ENCODE measurements at regions not wholly inside any gene's neighbourhood (a gene's known extent, or its start where the extent isn't known, plus 50 kb on each side); places are given as distances from the start of the nearest gene placed in this dataset.

DNA sequence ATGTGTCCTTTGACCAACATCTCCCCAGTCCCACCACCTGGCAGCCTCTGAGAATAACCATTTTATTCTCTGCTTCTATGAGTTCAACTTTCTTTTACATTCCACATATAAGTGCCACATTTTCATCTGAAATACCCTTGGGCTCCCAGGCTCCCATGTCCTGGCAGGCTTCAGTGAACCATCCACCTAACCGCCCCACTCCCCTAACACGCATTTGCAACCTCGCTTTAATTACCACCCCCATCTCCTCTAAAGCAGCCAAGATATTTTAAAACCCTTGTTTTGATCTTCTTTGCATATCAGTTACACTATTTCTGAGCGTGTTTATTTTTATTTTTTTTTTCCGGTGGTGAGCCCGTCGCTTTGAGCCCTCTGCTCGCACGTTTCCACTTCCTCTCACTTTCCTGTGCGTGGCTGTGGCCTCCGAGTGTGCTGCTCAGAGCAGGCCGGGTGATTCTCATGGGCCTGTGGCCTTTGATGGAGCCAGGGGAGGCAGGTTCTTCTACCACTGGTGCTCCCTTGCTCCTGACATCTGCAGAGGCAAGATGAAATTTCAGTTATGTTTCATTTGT is 195.4 kb upstream of the LPP start:
- DNase-seq = no peak

DNA sequence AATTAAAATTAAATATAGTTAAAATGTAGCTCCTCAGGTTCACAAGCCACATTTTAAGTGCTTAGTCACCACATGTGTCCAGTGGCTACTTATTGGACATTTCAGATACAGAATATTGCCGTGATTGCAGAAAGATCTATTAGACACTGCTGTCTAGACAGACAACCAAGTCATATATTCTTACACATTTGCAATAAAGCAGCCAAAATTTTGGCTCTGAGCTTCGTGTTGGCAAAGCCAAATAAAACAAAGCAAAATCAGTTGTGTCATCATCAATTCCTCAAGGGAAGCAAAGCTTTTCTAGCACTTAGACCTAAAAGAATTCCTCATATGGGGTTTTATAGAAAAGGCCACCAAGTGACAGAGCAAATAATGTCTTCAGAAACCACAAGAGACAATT is 193.1 kb upstream of the LPP start:
- DNase-seq = no peak

DNA sequence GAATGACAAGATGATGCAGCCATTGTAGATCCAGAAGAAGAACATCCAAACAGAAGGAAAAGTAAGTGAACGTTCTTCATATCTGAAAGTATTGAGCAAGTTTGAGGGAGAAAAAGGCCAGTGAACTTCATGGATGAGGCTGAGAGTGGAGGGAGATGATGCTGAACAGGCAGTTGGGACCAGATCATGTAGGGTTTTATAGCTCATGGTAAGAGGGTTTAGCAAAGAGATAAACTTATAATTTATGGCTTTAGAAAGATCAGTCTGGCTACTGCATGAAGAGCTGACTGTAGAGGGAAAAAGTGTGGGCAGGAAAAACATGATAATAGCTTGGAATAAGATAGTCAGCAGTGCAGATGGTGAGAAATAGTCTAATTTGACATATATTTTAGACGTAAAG is 192.6 kb upstream of the LPP start:
- DNase-seq = no peak

DNA sequence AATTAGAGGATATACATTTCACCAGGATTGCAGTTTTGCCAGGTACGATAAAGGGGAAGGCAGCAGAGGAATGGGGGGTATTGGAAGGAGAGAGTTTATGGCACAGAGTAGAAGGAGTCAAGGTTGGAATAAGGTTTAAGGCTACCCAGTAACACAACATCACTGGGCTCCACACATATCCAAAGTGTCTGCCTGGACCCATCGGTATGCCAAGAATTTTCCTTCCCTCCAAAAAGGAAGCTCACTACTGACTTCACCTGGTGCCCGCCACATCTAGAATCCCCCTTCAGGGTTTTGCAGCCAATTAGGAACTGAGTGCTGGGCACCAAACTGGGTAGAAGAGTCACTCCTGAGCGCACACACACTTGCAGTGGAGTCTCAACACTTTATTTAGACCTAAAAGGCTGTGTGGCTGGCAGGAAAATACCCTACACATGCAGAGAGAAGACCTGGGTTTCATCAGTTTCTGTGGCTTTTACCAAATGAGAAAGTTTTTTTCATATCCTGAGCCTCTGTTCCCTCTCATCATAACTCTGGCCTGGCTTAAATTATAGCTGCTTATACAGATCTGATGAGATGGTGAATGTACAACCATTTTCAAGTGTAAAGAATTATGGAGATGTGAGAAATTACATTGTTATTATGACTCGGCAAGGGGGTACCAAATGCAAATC is 190.8 kb upstream of the LPP start:
- no peak for DNase-seq

DNA sequence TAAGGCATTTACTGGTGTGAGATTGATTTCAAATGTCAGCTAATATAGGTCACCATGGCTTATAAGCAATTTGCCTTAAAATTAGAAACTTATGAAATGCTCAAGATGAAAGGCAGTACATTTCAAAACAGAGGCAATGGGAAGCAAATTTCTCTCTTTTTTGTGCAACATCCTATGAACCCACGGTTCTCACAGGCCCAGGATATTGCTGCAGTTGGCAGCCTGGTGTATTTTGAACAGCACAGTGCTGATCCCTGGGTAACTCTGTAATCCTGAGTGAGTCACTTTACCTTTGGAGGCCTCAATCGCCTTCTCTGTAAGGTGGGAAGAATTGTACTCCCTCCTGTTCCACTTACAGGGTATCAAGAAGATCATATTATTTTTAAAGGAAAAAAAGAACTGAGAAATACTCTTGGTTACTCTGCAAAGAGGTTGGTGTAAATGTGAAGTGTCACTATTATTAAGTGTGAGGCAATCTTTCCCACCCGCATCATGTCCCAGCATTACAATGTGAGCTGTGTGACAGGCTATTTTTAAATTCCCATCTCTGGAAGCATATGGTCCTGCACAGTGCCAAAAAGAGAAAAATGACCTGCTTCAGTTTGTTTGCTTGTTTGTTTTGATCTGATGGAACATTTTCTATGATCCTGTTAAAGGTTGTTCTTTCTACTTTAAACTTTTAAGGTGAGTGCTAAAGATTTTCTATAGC is 190.1 kb upstream of the LPP start:
- no peak for DNase-seq

DNA sequence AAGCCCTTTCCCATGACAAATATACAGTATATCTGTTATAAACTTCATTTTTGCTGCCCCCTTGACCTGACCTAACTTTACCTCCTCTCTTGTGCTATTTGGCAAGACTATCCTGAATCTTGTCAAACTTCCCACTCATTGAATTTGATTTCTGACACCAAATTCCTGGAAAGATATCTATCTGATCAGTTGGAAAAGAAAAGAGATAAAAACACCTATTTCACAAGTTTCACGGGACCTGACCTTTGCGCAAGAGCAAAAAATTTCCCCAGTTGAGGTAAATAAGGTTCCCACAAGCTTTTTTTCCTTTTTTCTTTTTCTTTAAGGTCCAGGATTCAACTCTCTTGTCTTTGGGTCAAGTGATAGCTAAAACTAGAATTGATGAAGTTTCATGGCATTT is 189.2 kb upstream of the LPP start:
- DNase-seq = no peak

DNA sequence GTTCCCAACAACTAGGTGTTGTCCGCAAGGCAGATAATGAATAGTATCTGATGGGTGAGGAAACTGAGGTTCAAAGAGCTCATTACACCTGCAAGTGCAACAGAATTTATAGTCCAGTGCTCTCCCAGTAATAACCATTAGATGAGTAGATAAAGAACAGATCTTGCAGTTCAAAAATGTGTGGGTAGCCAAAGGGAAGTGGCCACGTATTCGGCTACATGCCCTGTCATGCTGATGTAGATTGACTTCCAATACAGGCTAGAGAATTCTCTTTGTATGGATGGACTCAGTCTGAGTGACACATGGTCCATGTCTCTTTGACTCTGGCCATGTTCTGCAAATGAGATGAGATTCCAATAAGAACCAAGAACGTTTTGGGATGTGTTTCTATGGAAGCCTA is 187.9 kb upstream of the LPP start:
- DNase-seq = no peak

DNA sequence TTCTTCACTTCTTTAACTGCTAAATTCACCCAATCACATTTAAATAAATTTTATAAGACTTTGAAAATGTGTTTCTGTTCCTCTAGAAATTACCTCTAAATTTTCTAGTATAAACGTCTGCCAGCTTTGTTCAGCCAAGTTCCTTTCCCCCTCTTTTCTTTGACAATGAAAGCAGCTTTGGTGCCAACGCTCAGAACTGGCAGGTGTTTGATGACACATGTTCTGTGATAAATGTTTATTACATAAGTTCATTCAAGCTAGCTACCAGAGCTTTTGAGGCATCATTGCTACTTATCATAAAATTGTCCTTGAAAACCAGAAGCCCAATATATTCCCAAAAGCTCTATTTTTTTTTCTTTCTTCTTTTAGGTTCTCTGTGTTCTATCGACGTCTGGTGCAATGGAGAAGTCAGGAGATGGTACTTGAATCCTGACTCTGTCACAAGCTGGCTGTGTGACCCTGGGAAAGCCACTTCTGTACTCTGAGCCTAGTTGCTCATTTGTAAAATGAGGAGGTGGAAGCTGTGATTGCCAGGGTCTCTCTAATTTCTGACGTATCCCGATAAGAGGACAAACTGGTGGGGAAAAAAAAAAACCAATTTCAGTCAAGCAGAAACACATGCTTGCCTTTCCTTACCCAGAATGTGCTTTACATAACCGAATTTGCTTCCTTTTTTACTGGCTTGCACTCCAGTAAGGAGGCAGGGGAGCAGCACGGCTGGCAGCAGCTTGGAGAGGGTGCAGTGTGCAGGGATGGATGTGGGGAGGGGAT is 187.1 kb upstream of the LPP start:
- DNase-seq = no peak

DNA sequence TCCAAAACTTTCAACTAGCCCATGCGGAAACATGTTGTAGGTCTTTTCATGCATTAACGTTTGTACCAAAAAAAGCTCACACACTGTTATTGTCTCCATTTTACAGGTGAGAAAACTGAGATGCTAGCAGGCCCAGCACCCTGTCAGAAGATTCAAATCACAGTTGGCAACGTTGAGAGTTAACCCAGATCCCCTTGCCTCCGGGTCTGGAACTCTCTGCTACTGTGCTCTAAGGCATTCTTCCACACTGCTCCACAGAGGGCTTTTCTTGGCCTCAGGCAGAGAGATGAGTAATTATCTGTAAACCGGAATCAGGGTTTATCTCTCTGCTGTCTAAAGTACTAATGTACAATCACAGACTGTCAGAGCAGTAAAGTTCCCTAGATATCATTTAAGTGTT is 186.0 kb upstream of the LPP start:
- no peak for DNase-seq

DNA sequence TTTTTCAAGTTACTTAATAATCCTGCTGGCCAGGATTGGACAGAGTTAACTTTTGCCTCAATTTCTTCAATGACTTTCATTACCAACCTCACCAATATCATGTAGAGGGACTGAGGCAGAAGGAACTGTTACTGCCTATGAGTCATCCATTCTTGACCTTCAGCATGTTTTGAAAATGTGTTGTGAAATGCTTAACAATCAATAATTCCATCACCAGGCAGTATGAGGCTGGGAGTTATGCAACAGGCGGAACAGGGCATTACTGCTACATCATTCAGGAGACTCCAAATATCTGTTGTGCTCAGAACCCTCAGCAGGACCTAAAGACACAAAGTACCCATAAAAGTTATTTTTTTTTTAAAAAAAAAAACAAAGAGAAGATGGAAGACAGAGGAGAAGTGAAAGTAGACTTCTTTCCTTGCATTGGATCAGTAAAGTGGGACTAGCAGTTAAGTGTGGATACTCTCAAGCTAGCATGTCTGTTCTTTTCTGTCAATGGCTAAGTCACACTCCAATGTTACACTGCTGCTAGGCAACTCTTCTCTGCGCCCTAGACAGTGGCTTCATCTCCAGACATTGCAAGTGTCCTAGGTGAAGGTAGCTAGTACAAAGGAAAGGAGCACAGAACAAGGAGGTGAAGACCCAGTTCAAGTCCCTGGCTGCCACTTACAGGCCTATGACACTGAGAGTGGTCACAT is 184.9 kb upstream of the LPP start:
- DNase-seq = no peak

DNA sequence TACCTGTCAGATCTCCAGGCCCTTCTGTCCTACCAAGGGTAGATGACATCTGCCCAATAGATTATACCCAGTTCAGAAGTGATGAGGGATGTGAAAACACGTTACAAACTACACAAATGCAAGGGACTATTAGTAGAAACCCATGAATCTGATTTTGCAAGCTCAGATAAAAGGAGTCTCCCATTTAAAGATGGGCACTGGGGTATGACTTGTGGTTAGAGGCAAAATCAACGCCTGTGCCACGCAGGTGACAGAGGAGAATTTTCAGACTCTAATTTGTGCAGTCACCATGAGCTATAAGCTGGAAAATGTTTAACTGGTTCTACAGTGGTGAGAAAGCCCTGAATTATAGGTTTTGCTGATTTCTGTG is 184.4 kb upstream of the LPP start:
- no peak for DNase-seq

DNA sequence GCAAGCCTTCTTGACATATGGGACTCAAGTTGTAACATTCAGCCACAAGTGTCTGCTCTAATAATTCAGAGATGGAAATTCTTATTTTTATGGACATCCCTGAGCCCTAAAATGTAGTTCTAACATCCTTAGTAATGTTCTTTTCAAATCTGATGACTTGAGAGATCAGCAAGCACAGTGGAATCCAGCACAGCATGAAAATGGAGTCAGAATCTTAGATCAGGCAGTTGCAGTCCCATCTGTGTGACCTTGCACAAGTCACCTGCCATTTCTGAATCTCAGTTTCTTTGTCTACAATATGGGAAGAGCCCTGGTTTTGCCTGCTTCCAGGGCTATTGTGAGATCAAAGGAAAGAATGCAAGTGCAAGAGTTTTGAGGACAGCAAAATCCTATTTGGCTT is 183.9 kb upstream of the LPP start:
- DNase-seq = no peak

DNA sequence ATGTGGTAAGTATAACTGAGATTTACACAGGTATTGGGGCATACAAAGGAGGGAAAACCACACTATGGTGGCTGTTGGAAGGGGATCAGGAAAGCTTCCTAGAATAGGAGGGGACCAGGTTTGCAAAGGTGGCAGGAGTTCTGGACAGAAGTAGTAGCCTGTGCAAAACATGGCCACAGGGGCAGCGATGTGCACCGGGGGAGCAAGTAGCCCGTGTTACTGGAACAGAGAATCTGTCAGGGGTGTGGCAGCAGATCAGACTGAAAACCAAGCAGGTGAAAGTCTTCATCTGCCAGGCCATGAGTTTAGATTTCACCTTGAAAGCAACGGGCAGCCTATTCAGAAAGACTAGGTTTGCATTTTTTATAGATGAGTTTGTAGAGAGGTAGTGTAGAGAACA is 182.3 kb upstream of the LPP start:
- no peak for DNase-seq

DNA sequence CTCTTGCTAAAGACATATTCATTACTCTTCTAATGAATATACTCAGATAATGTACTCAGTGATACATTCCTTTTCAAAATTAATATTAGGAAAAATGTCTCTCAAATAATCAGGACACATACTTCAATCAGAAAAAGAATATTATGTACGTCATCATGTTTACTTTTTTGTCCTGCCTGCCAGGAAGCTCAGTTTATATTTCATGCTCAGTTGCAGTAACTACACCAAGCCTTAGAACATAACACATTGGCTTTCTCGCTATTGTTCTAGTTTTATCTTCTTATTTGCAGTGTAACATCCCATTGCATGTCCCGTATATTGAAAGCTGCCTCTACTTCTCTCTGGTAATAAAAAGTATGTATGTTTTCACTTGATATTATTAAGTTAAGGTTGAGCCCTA is 181.5 kb upstream of the LPP start:
- no peak for DNase-seq

DNA sequence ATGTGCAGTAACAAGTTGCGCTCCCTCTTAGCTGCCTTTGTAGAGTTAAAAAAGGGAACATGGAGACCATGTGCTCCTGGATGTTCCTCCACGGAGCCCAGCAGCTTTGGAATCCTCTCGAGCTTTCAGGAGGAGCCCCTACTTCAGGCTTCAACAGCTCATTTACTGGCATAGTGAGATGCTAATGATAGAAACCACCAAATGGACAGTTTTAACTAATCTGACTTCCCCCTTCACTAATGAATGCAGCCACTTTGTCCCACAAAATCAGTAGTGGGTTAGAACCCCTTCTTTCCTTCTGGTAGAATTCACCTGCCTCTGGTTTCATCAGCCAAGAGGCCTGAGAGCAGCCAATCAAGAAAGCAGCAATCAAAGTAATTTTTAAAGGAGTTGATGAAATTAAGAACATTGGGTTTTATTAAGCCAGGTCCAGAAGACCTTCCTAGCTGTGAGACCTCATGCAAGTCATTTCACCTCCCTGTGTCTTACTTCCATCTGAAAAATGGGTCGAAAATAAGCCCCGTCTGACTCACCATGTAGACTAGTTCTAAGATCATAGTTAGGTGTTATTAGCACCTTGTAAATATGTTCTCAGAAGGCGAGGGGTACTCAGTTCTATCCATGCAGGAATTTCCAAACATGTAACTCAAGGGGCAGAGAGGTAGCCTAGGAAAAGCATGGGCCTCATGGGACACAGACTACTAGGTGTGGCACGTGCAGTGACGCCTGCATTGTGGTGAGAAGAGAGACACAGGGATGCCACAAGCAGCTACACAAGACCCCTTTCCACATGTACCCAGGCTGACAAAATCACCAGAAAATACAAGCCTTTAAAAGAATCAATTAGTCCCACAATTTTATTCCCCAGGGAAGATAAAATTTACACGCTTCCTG is 179.7 kb upstream of the LPP start:
- no peak for DNase-seq

DNA sequence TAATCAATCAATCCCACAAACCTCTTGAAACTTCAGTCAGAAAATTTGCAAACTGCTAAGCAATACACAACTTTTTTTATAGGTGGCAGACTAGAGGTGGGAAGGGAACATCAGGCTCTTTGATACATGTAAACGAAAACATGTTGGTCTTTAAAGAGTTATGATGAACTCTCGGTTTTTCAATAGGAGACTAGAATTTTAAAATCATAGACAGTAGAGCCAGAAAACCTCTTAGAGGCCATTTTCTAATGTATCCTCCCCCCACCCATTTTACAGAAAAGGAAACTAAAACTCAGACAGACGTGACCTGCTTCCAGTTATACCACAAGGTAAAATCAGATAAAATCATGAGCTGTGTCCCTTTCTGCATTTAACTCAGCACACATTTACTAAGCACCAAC is 179.1 kb upstream of the LPP start:
- no peak for DNase-seq

DNA sequence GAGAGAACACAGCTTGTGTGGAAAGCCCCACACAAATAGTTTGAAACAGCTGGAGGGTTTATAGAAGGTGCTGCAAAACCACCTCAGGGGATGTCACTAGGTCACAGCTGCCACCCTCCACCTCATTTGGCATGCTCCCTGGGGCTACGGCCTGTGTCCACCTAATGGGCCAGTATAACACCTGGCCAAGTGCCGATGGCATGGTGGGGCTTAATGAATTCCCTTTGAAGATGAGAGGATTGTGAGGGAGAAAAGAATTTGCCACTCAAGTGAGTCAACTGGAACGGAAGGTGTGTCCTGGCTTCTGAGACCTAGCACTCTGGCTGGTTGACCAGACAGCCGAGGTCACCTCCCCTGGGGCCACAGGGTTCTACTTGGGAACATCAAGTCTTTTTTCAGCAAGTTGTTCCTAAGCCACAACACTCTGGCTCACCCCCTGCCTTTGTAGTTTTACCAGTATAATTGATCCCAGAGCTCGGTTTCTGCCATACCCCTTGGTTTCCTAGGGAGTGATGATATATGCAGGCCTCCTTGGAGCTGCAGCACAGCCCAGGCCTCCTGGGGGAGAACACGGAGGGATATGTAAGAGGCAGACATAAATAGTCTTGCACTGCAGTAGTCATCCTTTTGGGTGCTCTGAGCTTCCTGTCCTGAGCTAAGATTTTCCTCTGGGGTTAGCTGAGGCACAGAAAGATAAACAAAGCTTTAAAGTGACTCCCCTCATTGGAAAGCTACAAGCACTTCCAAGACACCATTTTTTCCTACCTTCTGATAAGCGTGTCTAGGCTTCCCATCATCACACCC is 178.2 kb upstream of the LPP start:
- no peak for DNase-seq

DNA sequence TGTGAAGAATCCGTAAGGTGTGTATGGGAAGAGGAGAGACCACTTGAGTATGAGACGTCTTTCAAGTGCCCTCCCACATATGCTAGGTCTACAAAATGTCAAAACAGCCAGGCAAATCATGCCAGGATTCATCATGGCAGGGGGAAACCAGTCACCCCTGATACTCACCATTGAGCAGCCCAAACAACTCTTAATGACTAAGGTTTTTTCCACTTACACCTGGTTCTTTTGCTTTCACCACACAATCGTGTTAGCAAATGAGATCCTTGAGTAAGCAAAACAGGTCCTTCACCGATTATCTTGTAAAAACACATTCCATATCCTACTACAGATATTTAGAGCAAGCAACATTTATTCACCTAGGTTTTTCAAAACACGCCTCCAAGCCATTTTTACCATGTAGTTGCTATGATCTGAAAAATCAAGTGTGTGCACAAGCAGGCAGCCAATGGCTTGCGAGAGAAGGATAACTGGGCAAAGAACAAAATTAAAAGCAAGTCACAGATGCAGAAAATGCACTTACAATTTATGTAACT is 177.5 kb upstream of the LPP start:
- DNase-seq = no peak

DNA sequence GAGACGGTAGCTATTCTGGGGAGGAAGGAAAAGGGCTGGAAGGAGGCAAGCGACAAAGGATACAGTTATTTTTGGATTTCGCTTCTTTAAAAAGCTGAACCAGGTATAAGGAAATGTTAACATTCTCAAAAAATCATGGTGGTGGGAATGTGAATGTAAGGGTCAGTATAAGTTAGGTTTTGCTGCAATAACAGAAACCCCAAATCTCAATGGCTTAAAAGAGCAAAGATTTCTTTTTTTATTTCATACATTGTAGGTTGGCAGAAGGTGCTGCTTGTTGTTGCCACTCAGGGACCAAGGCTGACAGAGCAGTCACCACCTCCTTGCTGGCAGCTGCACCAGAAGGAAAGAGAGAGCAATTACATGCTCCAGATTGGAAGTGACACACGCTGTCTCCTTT is 176.3 kb upstream of the LPP start:
- no peak for DNase-seq

DNA sequence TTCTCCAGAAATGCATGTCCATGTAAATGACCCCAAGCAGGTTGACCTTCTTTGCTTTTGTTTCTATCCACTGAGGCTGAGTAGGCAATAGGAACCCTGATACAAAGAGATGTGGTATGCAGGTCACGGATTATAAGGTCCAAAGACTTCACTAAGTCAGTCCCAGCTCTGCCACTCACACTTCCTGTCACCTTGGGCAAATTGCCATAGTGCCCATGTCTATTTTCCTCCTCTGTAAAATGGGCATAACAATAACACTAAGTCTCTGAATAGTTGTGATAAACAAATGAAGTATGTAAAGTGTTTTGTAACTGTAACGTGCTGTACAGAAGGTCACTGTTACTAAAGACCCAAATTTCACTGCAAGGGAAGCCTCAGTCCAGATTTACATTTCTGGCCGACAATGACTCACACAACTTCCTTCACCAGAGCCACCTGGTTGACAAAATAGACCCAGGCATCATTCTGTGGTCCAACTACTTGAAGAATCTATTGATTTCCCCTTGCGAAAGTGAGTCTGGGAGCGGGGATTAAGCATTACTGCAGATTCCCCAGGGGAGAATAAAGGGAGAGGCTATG is 175.4 kb upstream of the LPP start:
- DNase-seq = no peak

DNA sequence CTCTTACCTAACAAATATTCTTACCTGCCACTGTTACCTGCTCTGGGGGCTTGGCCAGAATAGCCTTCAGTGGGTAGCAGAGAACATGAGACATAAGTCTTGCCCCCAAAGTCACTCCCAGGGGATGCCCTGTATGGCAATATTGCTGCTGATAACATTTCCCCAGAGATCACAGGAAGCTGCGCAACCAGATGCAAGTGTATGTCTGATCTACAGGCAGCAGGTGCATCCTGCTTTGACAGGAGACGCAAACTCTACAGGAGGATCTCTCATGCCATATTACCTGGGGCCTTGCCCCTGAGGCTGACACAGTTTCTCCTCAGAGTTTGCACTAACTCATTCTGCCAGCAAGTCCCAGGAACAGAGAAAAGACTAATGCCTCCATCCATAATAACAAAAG is 174.4 kb upstream of the LPP start:
- DNase-seq = no peak
